Activated naive CD8-positive, alpha-beta T cell treated with anti-CD3 and anti-CD28 coated beads for 36 hours (primary cell): ENCODE measurements at regions not wholly inside any gene's neighbourhood (a gene's known extent, or its start where the extent isn't known, plus 50 kb on each side); places are given as distances from the start of the nearest gene placed in this dataset.
"Not testable (repeated sequence)": the region's sequence is repeated elsewhere in the genome, so short reads cannot be mapped to it uniquely, and the experiment has no call there.

Experiments used
- DNase-seq: peaks from one replicate; pipeline ENCODE4 v3.0.0; 2021
- H3K27ac Mint-ChIP-seq: one replicate; pipeline ENCODE4 v1.8.0; 2022; ENCODE audit warnings: mild to moderate bottlenecking, moderate library complexity, mixed read lengths
- H3K27me3 Mint-ChIP-seq: one replicate; pipeline ENCODE4 v1.8.0; 2022; ENCODE audit warnings: mild to moderate bottlenecking, mixed read lengths
- H3K36me3 Mint-ChIP-seq: one replicate; pipeline ENCODE4 v1.8.0; 2021; ENCODE audit warnings: mild to moderate bottlenecking, mixed read lengths
- H3K4me1 Mint-ChIP-seq: one replicate; pipeline ENCODE4 v1.8.0; 2021; ENCODE audit warnings: mixed read lengths
- H3K4me3 Mint-ChIP-seq: one replicate; pipeline ENCODE4 v1.8.0; 2022; ENCODE audit warnings: mild to moderate bottlenecking, moderate library complexity, mixed read lengths
- H3K9me3 Mint-ChIP-seq: one replicate; pipeline ENCODE4 v1.8.0; 2022; ENCODE audit warnings: mixed read lengths

DNA sequence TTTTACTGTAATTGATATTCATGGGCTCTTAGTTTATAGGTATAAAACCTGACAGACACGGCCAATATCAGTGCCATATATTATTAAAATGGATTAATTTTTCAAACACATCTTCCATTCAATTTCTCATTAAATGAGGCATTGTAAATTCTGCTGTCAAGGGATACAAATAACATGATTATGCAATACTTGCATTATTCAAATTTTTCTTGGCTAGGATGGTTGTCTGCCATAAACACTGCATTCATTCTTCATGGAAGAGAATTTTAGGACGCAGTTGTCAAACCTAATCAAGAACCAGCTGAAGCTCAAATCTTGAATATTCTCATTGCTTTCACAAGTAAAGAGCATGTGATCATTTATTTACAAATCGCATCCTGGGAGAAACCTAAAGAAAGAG, 255.6 kb downstream of the RDH14 start:
- H3K4me3 Mint-ChIP-seq, result no peak overlapping the region
- H3K9me3 Mint-ChIP-seq, result no peaks in the 10 kb centered on the region
- DNase-seq, result no peak
- no peaks in the 10 kb centered on the region for H3K36me3 Mint-ChIP-seq
- H3K27ac Mint-ChIP-seq, result no peak overlapping the region
- H3K27me3 Mint-ChIP-seq, result peaks cover 8% of the 10 kb centered on the region
- H3K4me1 Mint-ChIP-seq, result no peaks in the 10 kb centered on the region

GRCh38 chr2:18301421-18302139, 258.9 kb downstream of the RDH14 start:
- Mint-ChIP-seq H3K9me3 (no peaks in the 10 kb centered on the region), H3K36me3 (no peaks in the 10 kb centered on the region), H3K27ac (no peak overlapping the region), H3K4me3 (no peak overlapping the region), H3K27me3 (no peaks in the 10 kb centered on the region), H3K4me1 (no peaks in the 10 kb centered on the region)
- DNase-seq, result no peak

DNA sequence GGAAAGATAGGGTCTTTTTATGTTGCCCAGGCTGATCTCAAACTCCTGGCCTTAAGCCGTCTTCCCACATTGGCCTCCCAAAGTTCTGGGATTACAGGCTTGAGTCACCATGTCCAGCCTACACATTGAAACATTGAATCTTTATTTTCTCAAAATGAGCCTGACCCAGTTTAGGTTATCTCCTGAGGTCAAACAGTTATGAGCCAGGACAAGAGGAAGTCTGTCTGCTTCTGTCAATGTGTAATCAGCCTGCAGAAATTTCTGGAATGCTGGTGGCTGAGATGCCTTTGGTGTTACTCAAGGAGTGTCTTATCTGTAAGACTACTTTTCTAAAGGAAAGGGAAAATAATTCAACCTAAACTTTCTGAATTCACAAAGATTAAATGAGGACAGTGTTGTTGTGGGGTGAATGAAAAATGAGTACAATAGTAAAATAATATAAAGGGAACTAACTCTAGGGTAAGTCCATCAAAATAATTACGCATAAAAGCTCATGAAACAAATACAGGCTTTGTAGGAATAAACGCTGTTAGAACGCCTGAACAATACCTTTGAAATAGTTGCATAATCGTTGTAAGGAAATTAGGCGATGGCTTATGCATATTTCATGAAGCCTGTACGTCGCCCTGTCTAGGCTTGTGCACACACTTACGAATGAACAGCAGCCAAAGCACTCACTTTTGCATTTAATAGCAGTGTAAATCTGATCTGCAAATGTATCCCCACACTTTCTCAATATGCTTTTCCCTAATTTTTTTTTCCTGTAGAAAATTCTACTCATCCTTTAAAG, 260.8 kb downstream of the RDH14 start:
- H3K4me1 Mint-ChIP-seq, result no peaks in the 10 kb centered on the region
- no peak overlapping the region for H3K27ac Mint-ChIP-seq
- H3K9me3 Mint-ChIP-seq, result no peaks in the 10 kb centered on the region
- no peaks in the 10 kb centered on the region for H3K36me3 Mint-ChIP-seq
- H3K4me3 Mint-ChIP-seq, result no peak overlapping the region
- no peak for DNase-seq
- no peaks in the 10 kb centered on the region for H3K27me3 Mint-ChIP-seq

DNA sequence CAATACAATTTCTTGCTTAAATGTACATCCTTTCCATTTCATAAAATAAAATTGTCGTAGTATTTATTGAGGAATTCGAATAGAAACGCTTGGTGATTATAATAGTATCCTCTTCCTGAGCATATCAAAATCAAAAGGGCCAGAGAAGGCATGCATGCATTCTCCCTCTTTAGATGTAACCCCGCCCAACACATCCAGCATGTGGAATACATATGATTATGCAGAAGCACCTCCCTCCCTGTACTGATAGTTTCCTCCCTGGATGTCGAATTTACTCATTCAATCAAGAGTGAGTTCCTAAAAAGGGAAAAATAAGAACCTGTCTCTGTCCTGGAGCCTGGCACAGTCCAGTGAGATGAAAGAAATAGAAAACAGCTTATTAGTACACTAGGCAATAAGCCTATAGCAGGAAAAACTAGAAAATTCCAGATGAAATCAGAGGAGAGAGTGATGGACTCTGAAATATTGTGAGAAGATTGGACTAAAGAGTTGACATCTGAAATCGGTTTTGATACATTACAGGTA, 262.9 kb downstream of the RDH14 start:
- Mint-ChIP-seq H3K27ac (no peak overlapping the region), H3K36me3 (no peaks in the 10 kb centered on the region), H3K9me3 (no peaks in the 10 kb centered on the region), H3K4me1 (no peaks in the 10 kb centered on the region), H3K4me3 (no peak overlapping the region), H3K27me3 (no peaks in the 10 kb centered on the region)
- no peak for DNase-seq

- DNase-seq, result no peak
- Mint-ChIP-seq H3K4me1 (no peaks in the 10 kb centered on the region), H3K9me3 (no peaks in the 10 kb centered on the region), H3K27me3 (no peaks in the 10 kb centered on the region), H3K27ac (no peak overlapping the region), H3K4me3 (no peak overlapping the region), H3K36me3 (no peaks in the 10 kb centered on the region)
Observed at GRCh38 chr2:18290386-18290785, 270.1 kb downstream of the RDH14 start.

- H3K27me3 Mint-ChIP-seq, result peaks cover 4% of the 10 kb centered on the region
- H3K9me3 Mint-ChIP-seq, result peaks cover 2% of the 10 kb centered on the region
- DNase-seq, result no peak
Observed at GRCh38 chr2:18286897-18287296, 273.6 kb downstream of the RDH14 start.

DNA sequence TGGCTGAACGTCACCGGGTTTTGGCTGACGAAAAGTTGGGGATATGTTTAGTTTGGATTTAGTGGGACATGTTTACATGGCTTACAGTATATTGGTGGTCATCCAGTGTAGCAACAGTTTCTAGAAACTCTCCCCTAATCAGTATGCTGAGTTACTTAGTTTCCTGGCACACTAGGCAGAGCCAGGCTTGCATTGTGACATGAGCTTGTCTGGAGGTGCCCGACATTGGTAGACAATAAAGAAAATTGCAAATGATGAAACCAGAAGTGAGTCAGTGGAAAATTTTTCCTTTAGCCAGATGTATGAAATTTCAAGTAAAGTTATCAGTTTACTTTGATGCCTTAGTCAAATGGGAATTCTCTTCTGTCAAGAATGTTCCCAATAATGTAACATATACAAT, 276.1 kb downstream of the RDH14 start:
- H3K27me3 Mint-ChIP-seq, result peaks cover 9% of the 10 kb centered on the region
- H3K4me1 Mint-ChIP-seq, result no peaks in the 10 kb centered on the region
- H3K9me3 Mint-ChIP-seq, result peaks cover 2% of the 10 kb centered on the region
- H3K27ac Mint-ChIP-seq, result no peak overlapping the region
- no peak for DNase-seq
- H3K4me3 Mint-ChIP-seq, result no peak overlapping the region
- H3K36me3 Mint-ChIP-seq, result no peaks in the 10 kb centered on the region

More at GRCh38 chr2:18286897-18287296, 273.6 kb downstream of the RDH14 start:
- no peak overlapping the region for H3K27ac Mint-ChIP-seq
- H3K36me3 Mint-ChIP-seq, result no peaks in the 10 kb centered on the region
- H3K4me1 Mint-ChIP-seq, result no peaks in the 10 kb centered on the region
- H3K4me3 Mint-ChIP-seq, result no peak overlapping the region

- Mint-ChIP-seq H3K4me1 (no peaks in the 10 kb centered on the region), H3K4me3 (no peak overlapping the region), H3K9me3 (peaks cover 2% of the 10 kb centered on the region), H3K27me3 (peaks cover 9% of the 10 kb centered on the region), H3K36me3 (no peaks in the 10 kb centered on the region), H3K27ac (no peak overlapping the region)
- no peak for DNase-seq
Observed at GRCh38 chr2:18282026-18282425, 278.4 kb downstream of the RDH14 start.

DNA sequence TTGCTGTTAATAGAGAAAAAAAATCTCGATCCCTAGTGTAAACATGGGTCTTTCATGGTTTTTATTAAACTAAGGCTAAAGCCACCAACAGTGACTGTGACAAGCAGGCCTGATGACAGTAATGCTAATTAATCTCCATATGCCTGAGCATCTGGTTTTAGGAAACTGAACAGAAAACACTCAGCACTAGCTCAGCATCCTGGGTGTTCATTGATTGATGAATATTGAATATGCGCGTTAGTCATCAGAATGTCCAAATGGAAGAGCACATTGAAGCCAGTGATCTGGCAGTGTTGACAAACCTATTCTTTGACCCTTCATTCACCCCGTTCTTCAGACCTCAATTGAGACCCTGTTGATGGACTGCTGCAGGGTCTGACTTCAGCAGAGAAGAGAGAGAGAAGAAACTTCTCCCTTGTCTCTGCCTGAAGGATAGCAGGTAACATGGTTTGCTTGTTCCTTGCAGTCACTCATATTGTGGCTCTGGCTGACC, 283.8 kb downstream of the RDH14 start:
- Mint-ChIP-seq H3K4me1 (no peaks in the 10 kb centered on the region), H3K9me3 (no peaks in the 10 kb centered on the region), H3K4me3 (no peak overlapping the region), H3K27ac (no peak overlapping the region), H3K36me3 (no peaks in the 10 kb centered on the region), H3K27me3 (peaks cover 5% of the 10 kb centered on the region)
- DNase-seq, result no peak

DNA sequence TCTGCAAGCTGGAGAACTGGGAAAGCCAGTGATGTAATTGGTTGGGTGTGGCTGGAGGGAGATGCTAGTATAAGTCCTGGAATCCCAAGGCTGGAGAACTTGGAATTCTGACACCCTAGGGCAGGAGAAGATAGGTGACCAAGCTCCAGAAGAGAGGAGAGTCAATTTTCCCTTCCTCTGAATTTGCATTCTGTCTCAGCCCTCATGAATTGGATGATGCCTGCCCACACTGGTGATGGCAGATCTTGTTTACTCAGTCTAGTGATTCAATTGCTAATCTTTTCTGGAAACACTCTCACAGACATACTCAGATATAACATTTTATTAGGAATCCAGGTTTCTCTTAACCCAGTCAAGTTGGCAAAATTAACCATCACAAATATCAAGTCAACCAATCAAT, 287.2 kb downstream of the RDH14 start:
- H3K4me1 Mint-ChIP-seq, result no peaks in the 10 kb centered on the region
- no peaks in the 10 kb centered on the region for H3K36me3 Mint-ChIP-seq
- DNase-seq, result no peak
- no peaks in the 10 kb centered on the region for H3K9me3 Mint-ChIP-seq
- H3K27me3 Mint-ChIP-seq, result no peaks in the 10 kb centered on the region
- no peak overlapping the region for H3K27ac Mint-ChIP-seq
- H3K4me3 Mint-ChIP-seq, result no peak overlapping the region

- Mint-ChIP-seq H3K36me3 (no peaks in the 10 kb centered on the region), H3K4me1 (no peaks in the 10 kb centered on the region)
Observed at GRCh38 chr2:18272148-18272494, 288.3 kb downstream of the RDH14 start.

GRCh38 chr2:18271370-18272147, 288.9 kb downstream of the RDH14 start:
- Mint-ChIP-seq H3K4me3 (no peak overlapping the region), H3K9me3 (no peaks in the 10 kb centered on the region), H3K36me3 (no peaks in the 10 kb centered on the region), H3K27ac (no peak overlapping the region), H3K27me3 (no peaks in the 10 kb centered on the region), H3K4me1 (no peaks in the 10 kb centered on the region)
- no peak for DNase-seq

More at GRCh38 chr2:18272148-18272494, 288.3 kb downstream of the RDH14 start:
- no peak overlapping the region for H3K4me3 Mint-ChIP-seq
- H3K9me3 Mint-ChIP-seq, result no peaks in the 10 kb centered on the region
- DNase-seq, result no peak
- H3K27ac Mint-ChIP-seq, result no peak overlapping the region
- H3K27me3 Mint-ChIP-seq, result no peaks in the 10 kb centered on the region

GRCh38 chr2:18268400-18268799, 292.1 kb downstream of the RDH14 start:
- no peaks in the 10 kb centered on the region for H3K9me3 Mint-ChIP-seq
- no peaks in the 10 kb centered on the region for H3K36me3 Mint-ChIP-seq
- no peaks in the 10 kb centered on the region for H3K4me1 Mint-ChIP-seq
- no peak for DNase-seq
- H3K27ac Mint-ChIP-seq, result no peak overlapping the region
- no peaks in the 10 kb centered on the region for H3K27me3 Mint-ChIP-seq
- H3K4me3 Mint-ChIP-seq, result no peak overlapping the region

GRCh38 chr2:18267501-18267900, 293.0 kb downstream of the RDH14 start:
- H3K27ac Mint-ChIP-seq, result no peak overlapping the region
- no peak overlapping the region for H3K4me3 Mint-ChIP-seq
- DNase-seq, result no peak
- no peaks in the 10 kb centered on the region for H3K27me3 Mint-ChIP-seq
- no peaks in the 10 kb centered on the region for H3K9me3 Mint-ChIP-seq
- H3K36me3 Mint-ChIP-seq, result no peaks in the 10 kb centered on the region
- no peaks in the 10 kb centered on the region for H3K4me1 Mint-ChIP-seq

GRCh38 chr2:18266699-18267098, 293.8 kb downstream of the RDH14 start:
- H3K9me3 Mint-ChIP-seq, H3K36me3 Mint-ChIP-seq, DNase-seq, H3K27me3 Mint-ChIP-seq, H3K27ac Mint-ChIP-seq, H3K4me3 Mint-ChIP-seq, H3K4me1 Mint-ChIP-seq: not testable (repeated sequence)
